ENCODE measurements at regions not wholly inside any gene's neighbourhood (a gene's known extent, or its start where the extent isn't known, plus 50 kb on each side); places are given as distances from the start of the nearest gene placed in this dataset.

DNA sequence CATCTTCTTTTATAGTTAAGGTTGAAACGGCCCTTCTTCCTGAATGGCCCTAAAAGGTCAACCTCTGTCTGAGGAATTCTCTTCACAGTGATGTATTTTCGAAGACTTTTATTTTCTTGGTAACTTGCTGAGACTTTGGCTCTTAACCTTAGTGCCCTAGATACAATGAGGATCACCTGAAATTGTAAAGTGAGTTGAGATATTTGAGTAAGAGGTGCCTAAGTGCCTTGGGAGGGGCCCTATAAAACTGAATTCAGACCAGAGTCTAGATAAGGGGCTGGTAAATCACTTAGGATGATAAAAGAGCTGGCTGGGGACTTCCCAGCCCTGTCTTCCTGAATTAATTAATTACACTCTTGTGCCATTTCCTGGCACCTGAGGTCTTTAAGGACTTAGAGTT is 505.6 kb upstream of the KIRREL3 start:
- Histone ChIP-seq H3K27ac (no peak overlapping the region), H3K4me3 (no peak overlapping the region), H3K4me1 (no peaks in the 10 kb centered on the region), H3K27me3 (no peaks in the 10 kb centered on the region), H3K36me3 (no peaks in the 10 kb centered on the region), H3K9me3 (no peaks in the 10 kb centered on the region)
- TF ChIP-seq, protein P1, sequence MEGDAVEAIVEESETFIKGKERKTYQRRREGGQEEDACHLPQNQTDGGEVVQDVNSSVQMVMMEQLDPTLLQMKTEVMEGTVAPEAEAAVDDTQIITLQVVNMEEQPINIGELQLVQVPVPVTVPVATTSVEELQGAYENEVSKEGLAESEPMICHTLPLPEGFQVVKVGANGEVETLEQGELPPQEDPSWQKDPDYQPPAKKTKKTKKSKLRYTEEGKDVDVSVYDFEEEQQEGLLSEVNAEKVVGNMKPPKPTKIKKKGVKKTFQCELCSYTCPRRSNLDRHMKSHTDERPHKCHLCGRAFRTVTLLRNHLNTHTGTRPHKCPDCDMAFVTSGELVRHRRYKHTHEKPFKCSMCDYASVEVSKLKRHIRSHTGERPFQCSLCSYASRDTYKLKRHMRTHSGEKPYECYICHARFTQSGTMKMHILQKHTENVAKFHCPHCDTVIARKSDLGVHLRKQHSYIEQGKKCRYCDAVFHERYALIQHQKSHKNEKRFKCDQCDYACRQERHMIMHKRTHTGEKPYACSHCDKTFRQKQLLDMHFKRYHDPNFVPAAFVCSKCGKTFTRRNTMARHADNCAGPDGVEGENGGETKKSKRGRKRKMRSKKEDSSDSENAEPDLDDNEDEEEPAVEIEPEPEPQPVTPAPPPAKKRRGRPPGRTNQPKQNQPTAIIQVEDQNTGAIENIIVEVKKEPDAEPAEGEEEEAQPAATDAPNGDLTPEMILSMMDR (IDR thresholded peaks at IDR 0.05): no peak
- no peak for DNase-seq
- intact Hi-C loops (cut with DNase I; ENCODE audit: low total_unique reads): no loop called here

DNA sequence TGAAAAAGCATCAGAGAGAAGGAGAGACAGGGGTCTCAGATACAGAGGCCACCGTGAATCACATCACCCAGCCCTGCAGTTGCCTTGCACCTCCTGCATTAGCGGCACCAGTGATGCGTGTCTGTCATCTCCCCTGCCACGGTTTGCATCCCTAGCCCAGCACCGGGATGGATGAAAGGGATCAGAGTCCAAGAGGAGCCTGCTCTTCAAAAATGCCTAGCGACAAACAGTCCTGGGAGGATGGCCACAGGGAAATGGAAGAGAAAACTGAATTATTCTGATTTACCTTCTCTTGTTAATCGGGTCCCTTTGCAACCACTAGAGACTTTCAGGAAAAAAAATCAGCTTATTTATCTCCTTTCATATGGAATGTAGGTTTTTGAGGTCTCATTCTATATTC is 495.6 kb upstream of the KIRREL3 start:
- no peak for DNase-seq
- Histone ChIP-seq H3K36me3 (no peaks in the 10 kb centered on the region), H3K4me1 (no peaks in the 10 kb centered on the region), H3K4me3 (no peak overlapping the region), H3K27me3 (no peaks in the 10 kb centered on the region), H3K9me3 (peaks cover 0 to 3% (median 0%) of the 10 kb centered on the region in 3 donors), H3K27ac (no peak overlapping the region)
- TF ChIP-seq, protein P1 (IDR thresholded peaks at IDR 0.05): no peak
- intact Hi-C loops (cut with DNase I; ENCODE audit: low total_unique reads): no loop called here

DNA sequence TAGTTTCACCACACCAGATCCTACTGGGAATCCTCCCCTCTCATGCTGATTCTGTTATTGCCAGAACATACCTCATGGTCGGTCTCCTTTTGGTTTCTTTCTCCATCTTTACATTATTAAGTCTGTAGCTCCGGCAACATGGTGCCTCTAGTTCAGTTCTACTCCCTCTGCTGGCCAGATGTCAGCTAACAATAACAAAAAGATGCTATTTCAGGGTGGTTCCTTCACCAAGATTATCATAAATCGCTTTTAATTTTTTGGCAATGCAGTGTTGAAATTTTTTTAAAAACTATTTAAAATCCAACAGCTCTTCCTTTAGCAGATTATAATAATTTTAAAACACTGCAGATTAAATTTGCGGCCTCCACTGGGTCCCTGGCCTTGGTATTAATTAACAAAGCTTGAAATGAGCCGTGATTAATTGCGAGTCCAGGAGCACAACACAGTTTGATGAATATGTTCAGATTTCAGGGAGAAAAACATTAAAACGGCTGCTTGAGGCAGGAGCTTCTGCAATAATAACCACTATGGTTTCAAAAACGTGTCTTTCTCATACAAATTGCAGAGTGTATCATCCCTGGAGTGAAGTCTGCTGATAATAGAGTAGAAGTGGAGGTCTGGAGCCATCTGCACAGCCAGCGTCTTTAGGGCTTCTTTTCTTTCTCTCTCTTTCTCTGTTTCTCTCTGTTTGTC is 492.9 kb upstream of the KIRREL3 start:
- intact Hi-C loops (cut with DNase I; ENCODE audit: low total_unique reads): no loop called here
- DNase-seq: no peak

DNA sequence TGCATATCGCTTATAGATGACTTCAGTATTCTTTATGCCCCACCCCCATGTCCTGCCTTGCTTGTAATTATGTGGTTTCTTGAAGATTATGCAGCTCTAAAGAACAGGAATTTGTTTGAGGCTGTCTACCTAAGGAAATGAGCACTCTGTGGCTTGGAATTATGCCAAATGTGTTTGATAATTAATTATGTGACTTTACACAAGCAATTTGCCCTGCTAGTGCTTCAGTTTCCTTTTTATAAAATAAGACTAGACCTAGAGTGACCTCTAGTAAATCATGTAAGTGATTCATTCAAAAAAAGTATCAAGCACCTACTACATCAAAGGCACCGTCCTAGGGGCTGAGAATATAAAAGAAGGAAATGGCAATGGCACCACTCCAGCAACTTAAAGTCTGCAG is 491.5 kb upstream of the KIRREL3 start:
- intact Hi-C loops (cut with DNase I; ENCODE audit: low total_unique reads): no loop called here

More for the DNA sequence above, 492.9 kb upstream of the KIRREL3 start:
- Histone ChIP-seq H3K9me3 (peaks cover 0 to 5% (median 0%) of the 10 kb centered on the region in 3 donors), H3K36me3 (no peaks in the 10 kb centered on the region), H3K4me1 (no peaks in the 10 kb centered on the region), H3K27ac (no peak overlapping the region), H3K27me3 (no peaks in the 10 kb centered on the region), H3K4me3 (no peak overlapping the region)
- TF ChIP-seq, protein P1 (IDR thresholded peaks at IDR 0.05): no peak

DNA sequence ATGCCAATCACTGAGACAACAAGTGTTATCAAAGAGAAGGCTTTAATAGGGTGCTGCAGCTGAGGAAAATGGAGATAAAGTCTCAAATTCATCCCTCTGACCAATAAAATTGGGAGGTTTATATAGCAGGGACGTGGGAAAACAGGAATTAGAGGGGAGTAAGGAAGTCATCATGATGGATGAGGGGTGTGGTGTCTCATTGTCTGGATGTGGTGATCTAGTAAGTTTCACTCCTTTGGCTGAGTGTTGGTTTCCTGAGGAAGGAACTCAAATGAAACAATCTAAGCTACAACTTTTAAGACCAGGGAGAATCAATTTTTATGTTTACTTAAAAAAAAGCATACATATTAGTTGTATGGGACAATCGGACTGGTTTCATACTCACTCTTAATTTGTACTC is 491.0 kb upstream of the KIRREL3 start:
- Histone ChIP-seq H3K4me1 (no peaks in the 10 kb centered on the region), H3K9me3 (peaks cover 0 to 5% (median 0%) of the 10 kb centered on the region in 3 donors), H3K27ac (no peak overlapping the region), H3K4me3 (no peak overlapping the region), H3K27me3 (no peaks in the 10 kb centered on the region), H3K36me3 (no peaks in the 10 kb centered on the region)
- TF ChIP-seq, protein P1 (IDR thresholded peaks at IDR 0.05): no peak
- intact Hi-C loops (cut with DNase I; ENCODE audit: low total_unique reads): no loop called here
- DNase-seq: no peak

More for the DNA sequence above, 491.5 kb upstream of the KIRREL3 start:
- Histone ChIP-seq H3K4me3 (no peak overlapping the region), H3K9me3 (peaks cover 0 to 5% (median 0%) of the 10 kb centered on the region in 3 donors), H3K4me1 (no peaks in the 10 kb centered on the region), H3K27me3 (no peaks in the 10 kb centered on the region), H3K36me3 (no peaks in the 10 kb centered on the region), H3K27ac (no peak overlapping the region)
- TF ChIP-seq, protein P1 (IDR thresholded peaks at IDR 0.05): no peak
- no peak for DNase-seq

All from tibial artery (tissue), 4 donors.